HG03571 (cell line): ENCODE measurements at regions not wholly inside any gene's neighbourhood (a gene's known extent, or its start where the extent isn't known, plus 50 kb on each side); places are given as distances from the start of the nearest gene placed in this dataset.
"Not testable (repeated sequence)": the region's sequence is repeated elsewhere in the genome, so short reads cannot be mapped to it uniquely, and the experiment has no call there.

ENCODE experiments used
- ATAC-seq: cut with Tn5 transposase; IDR thresholded peaks from one replicate; pipeline ENCODE4 v1.9.1; 2021; ENCODE audit not compliant: unreplicated experiment

DNA sequence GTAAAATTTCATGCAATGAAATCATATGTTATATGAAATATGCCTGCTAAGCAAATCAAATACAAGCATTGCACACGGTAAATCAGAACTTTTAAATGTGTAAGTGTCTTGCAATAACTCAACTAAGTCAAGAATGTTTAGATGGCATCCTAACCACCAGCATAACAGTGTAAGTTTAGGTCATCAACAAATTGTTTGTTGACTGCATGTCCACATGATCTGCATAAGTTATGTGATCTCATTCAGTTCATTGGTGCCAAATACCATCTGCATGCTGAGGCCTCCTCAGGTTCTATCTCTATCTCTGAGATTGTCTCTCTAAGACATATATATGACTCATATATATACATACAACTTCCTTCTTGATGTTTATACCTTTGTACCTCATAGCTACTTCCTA lies 159.6 kb upstream of the STK32A start:
- ATAC-seq: no peak

DNA sequence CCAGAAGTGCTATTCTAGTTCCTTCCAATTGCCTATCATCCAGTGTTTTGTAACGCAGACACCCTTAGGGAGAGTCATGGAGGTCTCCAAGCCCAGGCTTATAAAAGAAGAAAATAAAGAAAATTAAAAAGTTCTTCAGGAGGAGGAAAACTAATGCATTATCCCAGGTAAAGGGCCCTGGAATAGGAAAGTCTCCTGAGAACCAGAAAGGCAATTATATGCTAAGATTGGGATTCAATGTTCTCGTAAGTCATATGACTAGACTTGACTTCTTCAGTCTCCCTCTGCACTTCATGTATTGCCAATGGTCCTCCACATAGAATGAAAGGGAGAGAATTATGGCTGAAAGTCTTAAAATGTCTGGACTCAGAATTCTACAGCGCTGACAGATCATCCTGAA lies 154.4 kb upstream of the STK32A start:
- ATAC-seq: no peak

DNA sequence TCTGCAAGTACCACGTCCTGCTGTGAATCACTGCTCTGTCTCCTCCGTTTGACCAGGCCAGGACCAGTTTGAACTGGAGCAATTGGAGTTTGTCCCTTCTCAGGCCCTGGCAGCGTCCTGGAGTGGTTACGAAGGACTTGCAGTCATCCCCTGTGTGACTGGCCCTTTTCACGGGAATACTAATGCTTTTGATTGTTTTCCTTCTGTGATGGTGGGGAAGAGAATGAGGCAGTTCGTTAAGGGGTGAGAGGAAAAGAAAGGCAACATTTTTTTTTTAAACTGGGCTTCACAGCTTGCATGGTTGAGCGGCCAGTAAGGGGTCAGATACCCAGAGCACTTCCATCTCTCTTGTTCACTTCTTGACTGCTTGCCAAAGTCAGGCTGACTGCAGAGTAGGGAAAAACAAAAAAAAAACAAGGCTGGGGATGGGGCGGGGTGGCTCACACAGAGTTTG lies 153.5 kb upstream of the STK32A start:
- no peak for ATAC-seq

DNA sequence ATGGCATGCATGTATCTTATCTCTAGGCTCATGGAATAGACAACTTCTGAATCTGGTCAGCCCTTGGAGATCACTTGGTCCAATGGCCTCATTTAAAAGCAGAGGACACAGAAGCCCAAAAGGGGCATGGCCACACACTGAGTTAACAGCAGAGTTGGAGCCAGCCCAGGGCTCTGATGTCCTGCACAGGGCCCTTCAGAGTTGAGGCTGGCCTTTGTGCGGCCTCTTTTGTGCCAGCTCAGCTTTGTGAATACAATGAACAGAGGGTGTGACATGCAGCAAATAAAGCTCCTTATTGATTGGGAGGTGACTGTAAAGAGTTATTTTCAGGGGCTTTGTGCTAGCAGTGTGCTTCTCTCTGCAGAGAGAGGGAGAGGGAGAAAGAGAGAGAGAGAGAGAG lies 150.1 kb upstream of the STK32A start:
- ATAC-seq: no peak

DNA sequence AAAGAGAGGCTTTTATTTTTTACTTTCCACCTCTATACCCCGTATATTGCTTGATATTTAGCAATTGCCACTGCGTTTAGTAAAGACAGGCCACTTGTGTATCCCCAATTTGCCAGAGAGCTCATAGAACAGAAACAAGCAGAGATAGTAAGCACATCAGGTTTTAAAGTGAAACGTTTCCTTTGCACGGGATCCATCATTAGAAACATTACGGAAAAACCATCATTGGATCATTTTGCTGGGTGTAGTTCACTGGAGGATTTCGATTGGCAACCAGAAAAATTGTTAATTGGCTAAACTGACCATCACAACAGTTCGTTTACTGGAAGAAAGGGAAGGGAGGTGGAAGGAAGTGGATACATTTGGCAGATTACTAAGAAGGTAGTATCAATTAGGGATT lies 149.4 kb upstream of the STK32A start:
- ATAC-seq: no peak

DNA sequence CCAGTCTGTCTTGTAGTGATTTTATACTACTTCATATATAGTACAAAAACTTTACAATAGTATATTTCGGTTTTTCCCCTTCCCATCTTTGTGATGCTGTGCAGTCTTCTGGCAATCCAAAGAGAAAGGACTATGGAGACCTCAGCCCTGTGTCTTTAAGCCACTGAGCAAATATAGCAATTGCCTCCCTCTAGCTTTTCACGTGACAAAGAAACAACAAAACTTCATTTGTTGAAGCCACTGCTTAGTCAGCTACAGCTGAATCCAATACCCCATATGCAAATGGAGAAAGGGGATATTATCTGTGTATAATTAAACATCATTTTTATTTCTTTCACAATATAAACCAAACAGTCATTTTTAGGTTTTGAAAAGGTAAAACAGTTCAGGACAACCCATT lies 142.8 kb upstream of the STK32A start:
- no peak for ATAC-seq

DNA sequence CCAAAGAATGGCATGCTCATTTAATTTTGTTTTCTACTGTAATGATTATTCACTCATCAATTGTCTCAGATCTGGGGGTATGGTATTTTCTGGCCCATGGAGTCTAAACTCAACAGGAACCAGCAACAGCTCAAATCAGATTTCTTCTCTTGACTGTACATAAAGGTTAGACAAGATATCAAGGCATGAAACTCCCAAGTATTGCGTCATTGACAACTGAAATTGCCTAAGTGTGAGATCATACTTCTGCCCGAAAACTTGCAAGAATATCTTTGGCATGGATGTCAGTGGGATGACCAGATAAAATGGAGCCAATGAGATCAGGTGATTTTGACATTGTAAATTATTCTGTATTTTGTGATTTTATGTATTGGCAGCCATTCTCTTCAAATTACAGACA lies 141.7 kb upstream of the STK32A start:
- ATAC-seq: no peak

DNA sequence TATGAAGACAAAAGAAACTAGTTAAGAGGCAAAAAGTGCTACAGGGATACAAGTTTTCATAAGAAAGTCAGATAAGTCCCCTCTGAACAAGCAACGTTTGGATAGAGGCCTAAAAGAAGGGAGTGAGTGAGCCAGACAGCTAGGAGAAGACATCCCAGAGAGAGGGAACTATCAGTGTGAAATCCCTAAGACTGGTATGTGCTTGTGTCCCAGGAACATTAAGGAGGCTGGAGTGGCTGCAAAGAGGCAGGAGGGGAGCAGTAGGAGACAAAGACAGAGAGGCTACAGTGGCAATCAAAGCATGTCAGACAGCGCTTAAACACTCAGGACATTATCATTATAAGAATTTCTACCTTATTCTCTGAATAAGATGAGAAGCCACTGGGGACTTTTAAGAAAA lies 139.1 kb upstream of the STK32A start:
- ATAC-seq: no peak

DNA sequence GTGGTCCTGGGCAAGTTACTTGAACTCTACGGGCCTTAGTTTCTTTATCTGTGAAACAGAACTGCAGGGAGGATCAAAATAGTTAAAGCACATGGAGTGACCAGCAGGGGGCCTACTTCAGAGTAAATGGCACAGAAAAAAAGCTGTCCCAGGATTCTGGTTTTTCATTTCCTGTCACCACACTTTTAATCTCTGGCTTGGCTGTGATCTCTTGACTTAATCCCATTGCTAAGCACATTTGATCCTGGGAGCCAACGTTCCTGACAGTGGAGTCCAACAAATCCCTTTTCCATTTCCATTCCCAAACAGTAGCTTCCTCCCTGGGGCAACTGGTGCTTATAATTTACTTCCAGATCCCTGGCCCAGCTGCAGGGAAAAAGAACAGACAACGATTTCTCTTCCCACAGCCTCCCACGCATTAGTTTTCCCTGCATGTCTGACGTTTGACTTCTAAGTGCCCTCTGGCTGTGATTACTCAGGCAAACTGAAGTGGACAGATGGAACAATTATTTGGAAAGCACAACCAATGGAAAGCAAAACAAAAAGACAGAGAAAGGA lies 136.5 kb upstream of the STK32A start:
- ATAC-seq: no peak

DNA sequence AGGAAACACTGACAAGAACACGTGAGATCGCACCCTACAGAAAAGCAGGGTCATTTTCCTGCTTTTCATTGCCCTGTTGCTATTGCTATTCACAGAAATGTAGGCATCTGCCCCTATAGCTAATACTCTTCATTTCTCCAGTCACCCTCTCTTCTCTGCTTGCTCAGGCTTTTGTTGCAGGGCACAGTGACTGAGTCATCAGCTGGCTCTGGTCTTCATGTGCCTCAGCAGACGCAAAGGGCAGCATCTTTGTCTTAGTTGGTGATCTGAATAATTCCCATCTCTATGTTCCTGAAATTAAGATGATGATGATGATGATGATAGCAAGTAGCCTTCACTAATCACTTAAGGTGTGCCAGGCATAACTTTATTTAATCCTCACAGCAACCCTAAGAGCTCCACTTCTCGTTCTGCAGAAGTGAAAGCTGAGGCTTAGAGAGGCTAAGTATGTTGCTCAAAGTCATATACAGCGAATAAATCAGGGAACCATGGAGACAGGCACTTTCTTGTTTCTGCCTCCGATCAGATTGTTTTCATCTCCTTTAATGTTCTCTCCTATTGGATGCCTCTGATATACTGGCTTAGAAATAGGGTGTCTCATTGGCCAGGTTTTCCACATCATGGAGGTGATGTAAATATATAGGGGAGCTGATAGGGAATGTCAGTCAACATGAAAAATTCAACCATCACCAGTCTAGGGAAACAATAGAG lies 133.0 kb upstream of the STK32A start:
- ATAC-seq: no peak

DNA sequence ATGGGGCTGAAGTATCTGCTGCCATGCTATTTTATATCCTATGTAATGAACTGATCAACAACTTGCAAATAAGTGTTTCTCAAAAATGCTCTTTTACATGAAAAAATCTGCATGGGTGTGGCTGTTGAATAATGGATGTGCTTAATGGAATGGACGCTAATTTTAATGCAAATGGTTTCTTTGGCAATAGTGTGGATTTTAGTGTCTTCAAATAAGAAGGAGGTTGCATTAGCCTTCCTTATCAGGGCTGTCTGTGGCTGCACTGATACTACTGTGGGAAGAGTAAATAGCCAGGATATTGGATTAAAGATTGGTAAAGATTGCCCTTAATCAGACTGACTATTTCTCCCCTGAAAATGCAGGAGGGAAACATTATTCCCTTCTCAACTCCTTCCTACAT lies 121.9 kb upstream of the STK32A start:
- no peak for ATAC-seq

DNA sequence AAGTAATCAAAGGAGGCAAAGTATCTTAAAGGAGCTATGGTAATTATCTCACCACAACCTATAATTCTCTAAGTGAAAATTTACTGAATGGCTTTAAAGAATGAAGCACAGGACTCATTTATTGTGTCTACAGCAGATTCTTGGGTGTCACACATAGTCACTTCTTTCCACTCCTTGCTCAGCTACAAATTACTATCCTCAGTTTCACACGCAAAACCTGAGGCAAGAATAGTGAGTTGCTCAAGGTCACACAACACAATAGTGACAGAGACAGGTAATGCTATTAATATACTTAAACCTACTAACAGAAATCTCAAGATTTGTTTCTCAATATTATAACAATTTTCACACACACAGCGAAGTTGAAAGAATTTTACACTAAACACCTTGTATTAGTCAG lies 120.9 kb upstream of the STK32A start:
- no peak for ATAC-seq

DNA sequence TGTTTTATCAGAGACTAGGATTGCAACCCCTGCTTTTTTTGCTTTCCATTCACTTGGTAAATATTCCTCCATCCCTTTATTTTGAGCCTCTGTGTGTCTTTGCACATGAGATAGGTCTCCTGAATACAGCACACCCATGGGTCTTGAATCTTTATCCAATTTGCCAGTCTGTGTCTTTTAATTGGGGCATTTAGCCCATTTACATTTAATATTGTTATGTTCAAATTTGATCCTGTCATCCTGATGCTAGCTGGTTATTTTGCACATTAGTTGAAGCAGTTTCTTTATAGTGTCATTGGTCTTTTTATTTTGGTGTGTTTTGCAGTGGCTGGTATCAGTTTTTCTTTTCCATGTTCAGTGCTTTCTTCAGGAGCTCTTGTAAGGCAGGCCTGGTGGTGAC lies 95.1 kb upstream of the STK32A start:
- not testable (repeated sequence) for ATAC-seq

DNA sequence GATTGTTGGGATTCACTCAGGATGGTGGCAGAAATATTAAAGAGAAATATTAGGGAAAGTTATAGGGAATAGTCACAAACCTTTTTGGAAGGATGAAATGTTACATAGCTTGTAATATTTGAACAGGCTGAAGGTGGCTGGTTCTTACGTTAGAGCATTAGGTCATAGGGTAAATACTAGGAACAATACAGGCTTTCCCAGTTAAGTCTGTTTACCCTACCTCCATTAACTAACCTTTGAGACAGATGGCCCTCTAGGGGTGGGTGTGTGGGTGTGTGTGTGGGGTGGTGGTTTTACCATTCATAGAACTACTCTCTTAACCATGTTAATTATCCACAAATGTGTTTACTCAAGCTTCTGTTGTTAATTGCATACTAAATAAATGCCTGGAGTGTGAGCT lies 94.3 kb upstream of the STK32A start:
- ATAC-seq: no peak

DNA sequence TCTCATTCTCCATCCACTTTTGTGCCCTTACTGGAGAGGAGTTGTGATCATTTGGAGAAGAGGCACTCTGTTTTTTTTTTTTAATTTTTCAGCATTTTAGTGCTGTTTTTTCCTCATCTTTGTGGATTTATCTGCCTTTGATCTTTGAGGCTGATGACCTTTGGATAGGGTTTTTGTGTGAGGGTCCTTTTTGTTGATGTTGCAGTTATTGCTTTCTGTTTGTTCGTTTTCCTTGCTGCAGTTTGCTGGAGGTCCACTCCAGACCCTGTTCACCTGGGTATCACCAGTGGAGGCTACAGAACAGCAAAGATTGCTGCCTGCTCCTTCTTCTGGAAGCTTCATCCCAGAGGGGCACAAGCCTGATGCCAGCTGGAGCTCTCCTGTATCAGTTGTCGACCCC lies 93.2 kb upstream of the STK32A start:
- ATAC-seq: not testable (repeated sequence)

DNA sequence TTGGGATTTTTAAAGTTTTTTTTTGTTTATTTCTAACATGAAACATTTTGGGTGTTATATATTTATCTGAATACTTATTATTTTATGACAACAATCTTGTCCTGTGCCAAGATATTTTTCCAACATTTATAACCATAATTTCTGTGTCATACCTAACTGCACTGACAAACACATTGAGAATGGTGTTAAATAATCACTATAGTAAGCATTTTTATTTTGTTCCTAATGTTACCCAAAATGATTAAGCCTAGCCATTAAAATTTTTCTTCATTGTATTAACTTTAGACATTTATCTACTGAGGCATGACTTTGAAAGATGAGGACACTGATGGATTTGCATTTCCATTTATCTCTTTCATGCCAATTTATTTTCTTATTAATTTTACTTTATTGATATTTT lies 91.6 kb upstream of the STK32A start:
- no peak for ATAC-seq

DNA sequence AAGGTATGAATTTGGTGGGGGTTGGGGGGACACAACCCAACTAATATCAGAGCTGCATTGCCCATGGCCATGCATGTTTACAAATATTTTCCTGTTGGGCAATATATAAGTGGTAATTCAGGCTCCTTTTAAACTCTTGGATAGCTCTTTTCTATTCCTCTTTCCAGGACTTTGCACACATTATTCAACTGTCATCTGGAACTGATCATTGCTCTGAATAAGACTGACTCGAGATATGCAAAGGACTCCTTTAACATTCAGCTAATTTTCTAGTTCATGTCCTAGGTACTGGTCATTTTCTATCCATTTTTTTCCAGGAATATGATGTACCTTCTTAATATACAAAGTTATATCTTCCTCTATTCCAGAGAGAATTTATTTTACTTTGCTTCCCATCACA lies 89.5 kb upstream of the STK32A start:
- no peak for ATAC-seq

DNA sequence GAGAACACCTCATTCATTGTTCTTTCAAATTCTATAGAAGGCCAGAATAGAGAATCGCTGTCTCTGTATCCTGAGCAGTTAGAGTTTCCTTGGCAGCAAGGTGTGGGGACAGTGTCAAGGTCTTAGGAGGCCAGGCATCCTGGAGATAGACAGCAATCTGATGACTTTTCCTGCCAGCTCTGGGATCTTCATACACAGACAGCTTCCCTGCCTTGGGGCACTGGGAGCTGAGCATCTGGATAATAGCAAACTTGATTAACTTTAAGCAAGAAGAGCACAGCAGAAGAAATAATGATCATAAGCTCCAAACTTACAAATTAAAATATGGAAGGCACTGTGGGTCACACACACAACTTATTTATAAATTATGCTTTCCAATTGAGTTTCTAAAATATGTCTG lies 86.1 kb upstream of the STK32A start:
- no peak for ATAC-seq

DNA sequence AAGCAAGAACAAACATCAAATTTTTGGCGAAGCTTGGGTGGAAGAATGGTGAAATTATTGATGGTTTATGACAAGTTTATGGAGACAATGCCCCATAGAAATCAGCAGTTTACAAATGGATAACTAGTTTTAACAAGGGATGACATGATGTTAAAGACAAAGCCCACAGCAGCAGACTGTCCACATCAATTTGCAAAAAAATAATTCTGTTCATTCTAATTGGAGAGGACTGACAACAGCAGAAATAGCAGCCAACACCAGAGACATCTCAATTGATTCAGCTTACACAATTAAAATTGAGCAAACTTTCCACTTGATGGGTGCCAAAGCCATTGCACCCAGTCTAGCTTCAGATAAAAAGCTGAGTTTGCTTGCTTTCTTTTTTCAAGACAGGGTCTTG lies 82.7 kb upstream of the STK32A start:
- ATAC-seq: no peak

DNA sequence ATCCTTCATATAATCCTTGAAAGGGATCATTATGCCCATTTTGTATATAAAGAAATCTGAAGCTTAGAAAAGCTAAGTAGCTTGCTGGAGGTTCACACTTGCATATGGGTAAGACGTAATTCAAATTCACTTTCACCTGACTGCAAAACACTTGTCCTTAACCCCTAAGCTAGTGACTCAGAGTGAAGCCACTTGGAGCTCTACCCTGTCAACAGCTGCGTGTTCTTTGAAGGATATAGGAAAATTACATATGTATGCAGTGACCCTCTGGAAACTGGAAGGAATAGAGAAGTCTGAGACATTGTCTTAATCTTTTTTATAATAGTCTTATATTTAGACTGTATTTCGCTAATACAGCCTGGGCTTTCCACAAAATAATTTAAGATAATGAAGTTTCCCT lies 80.0 kb upstream of the STK32A start:
- ATAC-seq: no peak

DNA sequence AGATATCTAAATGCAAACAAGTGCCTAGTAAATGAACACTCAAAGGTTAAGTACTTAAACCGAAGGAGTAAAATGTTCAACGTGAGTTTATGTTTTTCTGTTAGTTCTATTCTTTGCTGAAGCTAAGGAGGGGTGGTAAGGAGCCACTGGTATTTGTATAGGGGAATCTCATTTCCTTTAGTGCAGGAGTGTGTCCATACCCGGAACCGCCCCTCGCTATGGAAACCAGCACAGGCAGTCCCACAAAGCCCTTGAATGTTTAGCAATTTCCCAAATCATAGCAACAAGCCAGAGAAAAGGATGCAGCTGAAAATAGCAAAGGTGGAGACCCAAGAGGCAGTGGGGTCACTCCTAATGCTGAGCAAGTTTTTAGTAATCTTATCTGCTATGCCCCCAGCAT lies 78.8 kb upstream of the STK32A start:
- no peak for ATAC-seq

DNA sequence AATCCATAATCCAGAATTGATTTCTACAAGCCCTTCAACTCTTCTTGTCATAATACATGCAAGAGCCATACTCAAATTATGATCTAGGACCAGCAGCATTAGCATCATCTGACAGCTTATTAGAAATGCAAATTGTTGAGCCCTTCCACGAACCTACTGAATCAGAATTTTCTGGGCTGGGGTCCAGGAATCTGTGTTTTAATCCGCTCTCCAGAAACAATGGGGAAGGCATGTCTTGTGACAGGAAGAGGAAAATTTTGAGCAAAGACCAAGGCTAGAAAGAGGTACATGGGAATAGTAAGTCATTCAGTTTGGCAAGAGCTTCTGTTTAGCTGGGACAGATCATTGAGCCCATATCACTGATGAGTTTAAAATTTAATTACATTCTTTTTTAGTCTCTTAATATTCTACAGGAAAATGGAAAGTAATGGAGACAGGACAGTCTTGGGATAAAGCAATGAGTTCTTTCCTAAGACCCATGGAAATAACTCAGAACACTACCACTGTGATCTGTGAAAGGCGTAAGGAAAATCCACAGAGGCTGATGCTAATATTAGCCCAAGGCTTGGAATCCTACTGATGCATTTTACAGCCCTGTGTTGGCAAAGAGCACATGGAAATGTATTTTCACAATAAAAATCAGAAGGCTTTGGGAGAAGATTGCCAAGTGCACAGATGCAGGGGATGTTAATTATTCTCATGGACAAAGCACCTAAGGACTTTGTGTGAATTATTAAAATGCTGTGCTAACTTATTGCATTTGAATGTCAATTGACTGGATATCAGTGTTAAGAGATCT lies 73.7 kb upstream of the STK32A start:
- no peak for ATAC-seq
